ENCODE measurements at regions not wholly inside any gene's neighbourhood (a gene's known extent, or its start where the extent isn't known, plus 50 kb on each side); places are given as distances from the start of the nearest gene placed in this dataset.

DNA sequence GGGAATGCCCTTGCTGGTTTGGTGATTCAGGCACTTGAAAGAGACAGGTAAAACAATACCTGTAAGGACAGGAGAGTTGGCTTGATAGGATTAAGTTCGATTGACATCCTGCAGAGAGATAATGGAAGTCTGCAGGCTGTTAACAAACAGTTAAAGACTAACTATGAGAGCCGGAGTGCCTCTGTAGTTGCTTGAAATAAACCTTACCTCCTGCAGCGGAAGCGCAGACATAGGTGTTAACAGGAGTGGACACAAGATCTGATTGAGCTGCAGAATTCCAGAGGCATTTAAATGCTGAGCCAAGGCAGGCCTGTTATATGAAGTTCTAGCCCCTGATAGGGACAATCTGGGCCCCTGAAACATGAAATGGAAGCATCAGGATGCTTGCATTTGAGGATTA lies 416.7 kb upstream of the MAOA start:
- ChIA-PET CTCF (no interaction called here), POLR2A (no interaction called here)
- no peak for TF ChIP-seq ZNF292 (tag by site-specific recombination; IDR thresholded peaks at IDR 0.05; ENCODE audit: borderline replicate concordance, low read depth)
- no peak for TF ChIP-seq ZXDB (tag by site-specific recombination; IDR thresholded peaks at IDR 0.05)
- no peak for TF ChIP-seq ZNF677 (tag by site-specific recombination; IDR thresholded peaks at IDR 0.05)
- TF ChIP-seq ZNF544 (tag by site-specific recombination; IDR thresholded peaks at IDR 0.05), result no peak

DNA sequence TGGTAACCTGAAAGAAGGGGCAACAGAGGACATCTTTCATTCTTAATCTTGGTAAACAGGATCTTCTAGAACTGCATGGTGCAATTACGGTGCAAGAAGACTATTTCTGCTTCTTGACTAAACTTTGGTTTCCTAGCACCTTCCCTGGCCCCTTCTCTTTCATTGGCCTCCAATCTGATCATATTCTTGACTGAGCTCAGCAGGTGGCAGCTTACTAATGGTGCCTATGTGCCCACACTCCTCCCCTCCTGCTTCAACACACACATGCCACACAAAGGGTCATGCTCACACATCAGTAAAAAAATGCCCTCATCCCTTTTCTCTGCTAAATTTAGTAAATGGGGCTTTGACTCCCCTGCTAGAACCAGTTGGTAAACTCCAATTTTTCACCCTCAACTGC lies 400.5 kb upstream of the MAOA start:
- Histone ChIP-seq H3K9me3 (ENCODE audit: control insufficient read depth, insufficient read depth, low read depth, low read length) (no peaks in the 10 kb centered on the region), H3K36me3 (ENCODE audit: control insufficient read depth in 2 of 2, insufficient read depth in 1 of 2, low read length in 2 of 2) (no peaks in the 10 kb centered on the region), H3K4me3 (ENCODE audit: low read depth, low read length) (no peak overlapping the region), H3K27ac (ENCODE audit: extremely low read depth, low read depth, low read length) (no peak overlapping the region), H3K4me1 (ENCODE audit: control insufficient read depth, insufficient read depth, low read length) (no peaks in the 10 kb centered on the region)
- ChIA-PET POLR2A (no interaction called here), CTCF (no interaction called here)
- no peak for TF ChIP-seq WT1 (tag by site-specific recombination; IDR thresholded peaks at IDR 0.05)

More for the DNA sequence above, 416.7 kb upstream of the MAOA start:
- Histone ChIP-seq H3K27ac (ENCODE audit: extremely low read depth, low read depth, low read length) (no peak overlapping the region), H3K4me1 (ENCODE audit: control insufficient read depth, insufficient read depth, low read length) (no peaks in the 10 kb centered on the region), H3K9me3 (ENCODE audit: control insufficient read depth, insufficient read depth, low read depth, low read length) (no peaks in the 10 kb centered on the region), H3K4me3 (ENCODE audit: low read depth, low read length) (no peak overlapping the region), H3K36me3 (ENCODE audit: control insufficient read depth in 2 of 2, insufficient read depth in 1 of 2, low read length in 2 of 2) (no peaks in the 10 kb centered on the region)

DNA sequence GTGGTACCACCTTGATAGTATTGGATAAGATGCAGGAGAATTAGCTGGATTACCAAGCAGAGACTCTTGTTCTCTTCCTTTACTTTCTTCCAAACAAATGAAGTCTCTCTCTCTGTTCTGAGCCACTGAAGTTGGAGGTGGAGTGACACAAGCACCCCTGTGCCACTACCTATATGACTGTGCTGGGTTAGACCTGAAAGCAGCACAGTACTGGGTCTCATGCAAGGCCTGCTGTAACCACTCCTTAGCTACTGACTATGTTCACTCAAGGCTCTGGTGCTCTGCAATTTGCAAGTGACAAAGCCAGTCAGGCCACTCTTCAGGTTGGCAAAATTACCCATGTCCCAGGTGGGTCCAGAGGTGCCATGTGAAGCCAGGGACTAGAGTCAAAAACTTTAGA lies 389.6 kb upstream of the MAOA start:
- TF ChIP-seq, protein P1, sequence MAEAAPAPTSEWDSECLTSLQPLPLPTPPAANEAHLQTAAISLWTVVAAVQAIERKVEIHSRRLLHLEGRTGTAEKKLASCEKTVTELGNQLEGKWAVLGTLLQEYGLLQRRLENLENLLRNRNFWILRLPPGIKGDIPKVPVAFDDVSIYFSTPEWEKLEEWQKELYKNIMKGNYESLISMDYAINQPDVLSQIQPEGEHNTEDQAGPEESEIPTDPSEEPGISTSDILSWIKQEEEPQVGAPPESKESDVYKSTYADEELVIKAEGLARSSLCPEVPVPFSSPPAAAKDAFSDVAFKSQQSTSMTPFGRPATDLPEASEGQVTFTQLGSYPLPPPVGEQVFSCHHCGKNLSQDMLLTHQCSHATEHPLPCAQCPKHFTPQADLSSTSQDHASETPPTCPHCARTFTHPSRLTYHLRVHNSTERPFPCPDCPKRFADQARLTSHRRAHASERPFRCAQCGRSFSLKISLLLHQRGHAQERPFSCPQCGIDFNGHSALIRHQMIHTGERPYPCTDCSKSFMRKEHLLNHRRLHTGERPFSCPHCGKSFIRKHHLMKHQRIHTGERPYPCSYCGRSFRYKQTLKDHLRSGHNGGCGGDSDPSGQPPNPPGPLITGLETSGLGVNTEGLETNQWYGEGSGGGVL (tag by site-specific recombination; IDR thresholded peaks at IDR 0.05), result no peak
- no peak for TF ChIP-seq ZNF624 (tag by site-specific recombination; IDR thresholded peaks at IDR 0.05)
- no peak for TF ChIP-seq ZBTB17 (tag by site-specific recombination; IDR thresholded peaks at IDR 0.05)
- no peak for TF ChIP-seq ZNF544 (tag by site-specific recombination; IDR thresholded peaks at IDR 0.05)
- no peak for TF ChIP-seq ZIC2 (tag by site-specific recombination; IDR thresholded peaks at IDR 0.05)
- TF ChIP-seq ZNF138 (tag by site-specific recombination; IDR thresholded peaks at IDR 0.05; ENCODE audit: borderline replicate concordance), result no peak
- TF ChIP-seq, protein P2, sequence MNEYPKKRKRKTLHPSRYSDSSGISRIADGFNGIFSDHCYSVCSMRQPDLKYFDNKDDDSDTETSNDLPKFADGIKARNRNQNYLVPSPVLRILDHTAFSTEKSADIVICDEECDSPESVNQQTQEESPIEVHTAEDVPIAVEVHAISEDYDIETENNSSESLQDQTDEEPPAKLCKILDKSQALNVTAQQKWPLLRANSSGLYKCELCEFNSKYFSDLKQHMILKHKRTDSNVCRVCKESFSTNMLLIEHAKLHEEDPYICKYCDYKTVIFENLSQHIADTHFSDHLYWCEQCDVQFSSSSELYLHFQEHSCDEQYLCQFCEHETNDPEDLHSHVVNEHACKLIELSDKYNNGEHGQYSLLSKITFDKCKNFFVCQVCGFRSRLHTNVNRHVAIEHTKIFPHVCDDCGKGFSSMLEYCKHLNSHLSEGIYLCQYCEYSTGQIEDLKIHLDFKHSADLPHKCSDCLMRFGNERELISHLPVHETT (tag by site-specific recombination; IDR thresholded peaks at IDR 0.05), result no peak
- no peak for TF ChIP-seq ZNF133 (tag by site-specific recombination; IDR thresholded peaks at IDR 0.05)
- no peak for TF ChIP-seq ZNF311 (tag by site-specific recombination; IDR thresholded peaks at IDR 0.05; ENCODE audit: borderline replicate concordance)
- TF ChIP-seq, protein P3, sequence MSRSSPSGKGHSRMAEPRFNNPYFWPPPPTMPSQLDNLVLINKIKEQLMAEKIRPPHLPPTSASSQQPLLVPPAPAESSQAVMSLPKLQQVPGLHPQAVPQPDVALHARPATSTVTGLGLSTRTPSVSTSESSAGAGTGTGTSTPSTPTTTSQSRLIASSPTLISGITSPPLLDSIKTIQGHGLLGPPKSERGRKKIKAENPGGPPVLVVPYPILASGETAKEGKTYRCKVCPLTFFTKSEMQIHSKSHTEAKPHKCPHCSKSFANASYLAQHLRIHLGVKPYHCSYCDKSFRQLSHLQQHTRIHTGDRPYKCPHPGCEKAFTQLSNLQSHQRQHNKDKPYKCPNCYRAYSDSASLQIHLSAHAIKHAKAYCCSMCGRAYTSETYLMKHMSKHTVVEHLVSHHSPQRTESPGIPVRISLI (tag by site-specific recombination; IDR thresholded peaks at IDR 0.05), result no peak
- no peak for TF ChIP-seq YY1 (tag by site-specific recombination; IDR thresholded peaks at IDR 0.05)
- TF ChIP-seq ZNF404 (tag by site-specific recombination; IDR thresholded peaks at IDR 0.05), result no peak
- H3K9me3 ChIP-seq (ENCODE audit: control insufficient read depth, insufficient read depth, low read depth, low read length), result no peaks in the 10 kb centered on the region
- no peaks in the 10 kb centered on the region for H3K36me3 ChIP-seq (ENCODE audit: control insufficient read depth in 2 of 2, insufficient read depth in 1 of 2, low read length in 2 of 2)
- ChIA-PET CTCF (interaction anchor here (0.7 kb wide), 1 partner anchor 442 kb away, joined by 3 read pairs; no protein-coding TSS in a partner anchor), POLR2A (no interaction called here)
- H3K4me3 ChIP-seq (ENCODE audit: low read depth, low read length), result no peak overlapping the region
- no peak overlapping the region for H3K27ac ChIP-seq (ENCODE audit: extremely low read depth, low read depth, low read length)
- no peaks in the 10 kb centered on the region for H3K4me1 ChIP-seq (ENCODE audit: control insufficient read depth, insufficient read depth, low read length)
